Keratinocyte (primary cell): ENCODE measurements at regions not wholly inside any gene's neighbourhood (a gene's known extent, or its start where the extent isn't known, plus 50 kb on each side); places are given as distances from the start of the nearest gene placed in this dataset.

Experiments
- CTCF ChIP-seq, 3 experiments: IDR thresholded peaks in 1 of 3; conservative IDR thresholded peaks in 1 of 3; optimal IDR thresholded peaks in 1 of 3; 2 replicates in 2 of 3; 3 replicates in 1 of 3; pipeline versions ENCODE3 to v1.5.1; 2011; ENCODE audit warnings: low read length in 3 of 3, mild to moderate bottlenecking in 3 of 3, moderate library complexity in 2 of 3, control low read depth in 1 of 3, inconsistent platforms in 1 of 3; ENCODE audit not compliant: insufficient read depth in 2 of 3; ENCODE audit errors: extremely low read depth in 1 of 3
- EZH2 ChIP-seq: IDR thresholded peaks from one replicate; pipeline ENCODE4 v1.6.1; 2012; ENCODE audit warnings: inconsistent platforms, mild to moderate bottlenecking, low read length, moderate library complexity

DNA sequence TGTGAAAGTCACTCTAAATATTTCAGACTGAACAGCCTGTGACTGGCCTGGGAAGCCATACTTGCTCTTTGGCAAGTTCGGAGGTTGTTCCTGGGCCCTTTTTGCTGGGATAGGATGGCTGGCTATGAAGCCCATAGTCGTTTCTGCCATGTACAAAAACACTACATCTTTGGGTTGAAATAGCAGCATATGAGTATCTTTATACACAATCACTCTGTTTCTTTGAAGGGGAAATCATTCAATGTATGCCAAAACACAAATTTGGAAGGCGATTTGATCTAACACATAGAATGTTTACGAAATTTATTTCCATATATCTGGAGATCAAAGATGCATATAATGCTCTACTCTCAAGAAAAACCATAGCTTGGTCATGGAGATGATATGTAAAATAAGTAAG is 192.9 kb downstream of the SQOR start:
- TF ChIP-seq CTCF (optimal IDR thresholded peaks at IDR 0.05 in 1 of 3, IDR thresholded peaks at IDR 0.05 in 1 of 3, conservative IDR thresholded peaks at IDR 0.05 in 1 of 3; ENCODE audit: extremely low read depth in 1 of 3, insufficient read depth in 2 of 3, low read length in 3 of 3) (no peak), EZH2 (no peak)
